ENCODE measurements at regions not wholly inside any gene's neighbourhood (a gene's known extent, or its start where the extent isn't known, plus 50 kb on each side); places are given as distances from the start of the nearest gene placed in this dataset.

GRCh38 chr5:145708169-145708568 lies 127.0 kb downstream of the PRELID2 start:
- Histone ChIP-seq H3K36me3 (no peaks in the 10 kb centered on the region), H3K27me3 (no peaks in the 10 kb centered on the region), H3K4me1 (no peaks in the 10 kb centered on the region), H3K4me3 (no peak overlapping the region), H3K27ac (no peak overlapping the region), H3K9me3 (no peaks in the 10 kb centered on the region)
- ATAC-seq, result no peak
- TF ChIP-seq, protein P1, sequence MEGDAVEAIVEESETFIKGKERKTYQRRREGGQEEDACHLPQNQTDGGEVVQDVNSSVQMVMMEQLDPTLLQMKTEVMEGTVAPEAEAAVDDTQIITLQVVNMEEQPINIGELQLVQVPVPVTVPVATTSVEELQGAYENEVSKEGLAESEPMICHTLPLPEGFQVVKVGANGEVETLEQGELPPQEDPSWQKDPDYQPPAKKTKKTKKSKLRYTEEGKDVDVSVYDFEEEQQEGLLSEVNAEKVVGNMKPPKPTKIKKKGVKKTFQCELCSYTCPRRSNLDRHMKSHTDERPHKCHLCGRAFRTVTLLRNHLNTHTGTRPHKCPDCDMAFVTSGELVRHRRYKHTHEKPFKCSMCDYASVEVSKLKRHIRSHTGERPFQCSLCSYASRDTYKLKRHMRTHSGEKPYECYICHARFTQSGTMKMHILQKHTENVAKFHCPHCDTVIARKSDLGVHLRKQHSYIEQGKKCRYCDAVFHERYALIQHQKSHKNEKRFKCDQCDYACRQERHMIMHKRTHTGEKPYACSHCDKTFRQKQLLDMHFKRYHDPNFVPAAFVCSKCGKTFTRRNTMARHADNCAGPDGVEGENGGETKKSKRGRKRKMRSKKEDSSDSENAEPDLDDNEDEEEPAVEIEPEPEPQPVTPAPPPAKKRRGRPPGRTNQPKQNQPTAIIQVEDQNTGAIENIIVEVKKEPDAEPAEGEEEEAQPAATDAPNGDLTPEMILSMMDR (IDR thresholded peaks at IDR 0.05), result no peak
- intact Hi-C loops (cut with DNase I), result no loop called here
- DNase-seq, result no peak

DNA sequence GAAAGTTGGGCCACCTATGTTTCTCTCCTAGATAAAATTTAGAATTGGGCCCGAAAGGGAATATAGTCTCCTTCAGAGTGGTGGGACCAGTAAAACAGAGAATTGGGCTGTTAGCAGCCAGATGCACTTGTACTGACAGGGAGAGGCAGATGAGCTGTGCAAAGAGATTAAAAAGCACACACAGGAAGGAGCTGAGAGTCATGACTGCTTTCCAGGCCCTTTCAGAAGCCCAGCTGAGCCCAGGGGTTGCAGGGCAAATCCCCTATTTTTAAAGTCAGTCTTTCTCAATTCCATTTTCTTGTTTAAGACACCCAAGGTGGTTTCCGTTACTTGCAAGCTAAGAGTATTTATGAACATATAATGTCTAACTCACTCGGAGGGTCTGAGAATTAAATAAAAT lies 130.4 kb downstream of the PRELID2 start:
- H3K4me1 ChIP-seq, result no peaks in the 10 kb centered on the region
- intact Hi-C loops (cut with DNase I), result no loop called here
- H3K27ac ChIP-seq, result no peak overlapping the region
- no peaks in the 10 kb centered on the region for H3K27me3 ChIP-seq
- no peak for ATAC-seq
- no peak overlapping the region for H3K4me3 ChIP-seq
- no peaks in the 10 kb centered on the region for H3K36me3 ChIP-seq
- DNase-seq, result no peak
- TF ChIP-seq, protein P1 (IDR thresholded peaks at IDR 0.05), result no peak
- no peaks in the 10 kb centered on the region for H3K9me3 ChIP-seq

- TF ChIP-seq, protein P1 (IDR thresholded peaks at IDR 0.05), result no peak
Observed at GRCh38 chr5:145703856-145704255, 131.3 kb downstream of the PRELID2 start.

GRCh38 chr5:145701404-145701803 lies 133.7 kb downstream of the PRELID2 start:
- Histone ChIP-seq H3K9me3 (no peaks in the 10 kb centered on the region), H3K4me3 (no peak overlapping the region), H3K27me3 (no peaks in the 10 kb centered on the region), H3K36me3 (no peaks in the 10 kb centered on the region), H3K4me1 (peaks cover 0 to 4% of the 10 kb centered on the region in 2 donors), H3K27ac (no peak overlapping the region)
- TF ChIP-seq, protein P1 (IDR thresholded peaks at IDR 0.05), result no peak
- DNase-seq, result no peak
- ATAC-seq, result no peak
- intact Hi-C loops (cut with DNase I), result no loop called here

More at GRCh38 chr5:145703856-145704255, 131.3 kb downstream of the PRELID2 start:
- no peaks in the 10 kb centered on the region for H3K4me1 ChIP-seq
- no peaks in the 10 kb centered on the region for H3K36me3 ChIP-seq
- H3K9me3 ChIP-seq, result no peaks in the 10 kb centered on the region
- no peak overlapping the region for H3K27ac ChIP-seq
- ATAC-seq (no peak), DNase-seq (no peak)
- intact Hi-C loops (cut with DNase I), result no loop called here
- H3K4me3 ChIP-seq, result no peak overlapping the region
- H3K27me3 ChIP-seq, result no peaks in the 10 kb centered on the region

GRCh38 chr5:145699846-145700245 lies 135.3 kb downstream of the PRELID2 start:
- ATAC-seq, result no peak
- intact Hi-C loops (cut with DNase I), result loop anchor here in 1 of 2 donors (10.0 kb wide), 1 partner anchor 125 kb away; no protein-coding TSS in a partner anchor

More at GRCh38 chr5:145699846-145700245, 135.3 kb downstream of the PRELID2 start:
- no peaks in the 10 kb centered on the region for H3K27me3 ChIP-seq
- TF ChIP-seq, protein P1 (IDR thresholded peaks at IDR 0.05), result no peak
- H3K9me3 ChIP-seq, result no peaks in the 10 kb centered on the region
- no peak overlapping the region for H3K27ac ChIP-seq
- H3K36me3 ChIP-seq, result no peaks in the 10 kb centered on the region
- no peak for DNase-seq
- no peak overlapping the region for H3K4me3 ChIP-seq
- peaks cover 0 to 4% of the 10 kb centered on the region in 2 donors for H3K4me1 ChIP-seq

All from left lung (tissue), 4 donors.